CD4-positive, alpha-beta T cell (primary cell): ENCODE measurements at regions not wholly inside any gene's neighbourhood (a gene's known extent, or its start where the extent isn't known, plus 50 kb on each side); places are given as distances from the start of the nearest gene placed in this dataset.

ENCODE experiments used
- ATAC-seq: fragments of 200-7000 bp; cut with Tn5 transposase; one replicate; pipeline ENCODE4 v1.10.0; 2022; ENCODE audit warnings: mild to moderate bottlenecking; ENCODE audit not compliant: poor library complexity
- CTCF ChIA-PET: fragments of 350-600 bp; sonication (Branson Sonifier 250); formaldehyde crosslinking; loops from one replicate; lab custom pipeline; 2021; ENCODE audit warnings: antibody characterized with exemption, inconsistent platforms; lab: Charles Lee
- POLR2A ChIA-PET: fragments of 350-600 bp; sonication (Branson Sonifier 250); formaldehyde crosslinking; loops from one replicate; lab custom pipeline; 2021; ENCODE audit warnings: antibody characterized with exemption, inconsistent platforms; lab: Charles Lee
- DNase-seq, 14 experiments: peaks; one replicate each; pipeline ENCODE4 v3.0.0-alpha.2; 2013 to 2020; ENCODE audit warnings: mixed read lengths in 2 of 14
- H3K27ac ChIP-seq, 2 donors: one replicate each; pipeline versions ENCODE4 v1.5.1 to v1.7.0; 2013; ENCODE audit warnings: low read length in 2 of 2, low read depth in 1 of 2, mild to moderate bottlenecking in 1 of 2
- H3K27me3 ChIP-seq, 2 experiments: 1 replicate in 1 of 2; 2 replicates in 1 of 2; pipeline versions ENCODE4 v1.6.1 to v1.7.0; 2013; ENCODE audit warnings: low read length in 2 of 2, control low read depth in 1 of 2, mild to moderate bottlenecking in 1 of 2, moderate library complexity in 1 of 2; ENCODE audit not compliant: insufficient read depth in 2 of 2, control insufficient read depth in 1 of 2
- H3K36me3 ChIP-seq: one replicate; pipeline ENCODE4 v1.6.1; 2013; ENCODE audit warnings: low read length, control low read depth; ENCODE audit not compliant: insufficient read depth
- H3K4me1 ChIP-seq: one replicate; pipeline ENCODE4 v1.6.1; 2013; ENCODE audit warnings: low read length, control low read depth; ENCODE audit not compliant: insufficient read depth
- H3K4me3 ChIP-seq: one replicate; pipeline ENCODE4 v1.5.1; 2013; ENCODE audit warnings: mild to moderate bottlenecking, low read length, moderate library complexity
- H3K9me3 ChIP-seq, 2 experiments: 1 replicate in 1 of 2; 2 replicates in 1 of 2; pipeline versions ENCODE4 v1.6.1 to v1.7.0; 2013; ENCODE audit warnings: low read length in 2 of 2, mild to moderate bottlenecking in 2 of 2, control low read depth in 1 of 2, moderate library complexity in 1 of 2; ENCODE audit not compliant: control insufficient read depth in 1 of 2, insufficient read depth in 1 of 2
- H3K27ac Mint-ChIP-seq: one replicate; pipeline ENCODE4 v1.8.0; 2020; ENCODE audit warnings: mixed read lengths
- H3K27me3 Mint-ChIP-seq: one replicate; pipeline ENCODE4 v1.8.0; 2021; ENCODE audit warnings: mixed read lengths
- H3K36me3 Mint-ChIP-seq: one replicate; pipeline ENCODE4 v1.8.0; 2021; ENCODE audit warnings: low read depth, mixed read lengths
- H3K4me1 Mint-ChIP-seq: one replicate; pipeline ENCODE4 v1.8.0; 2021; ENCODE audit warnings: low read depth, mixed read lengths
- H3K4me3 Mint-ChIP-seq: one replicate; pipeline ENCODE4 v1.8.0; 2020; ENCODE audit warnings: mild to moderate bottlenecking, mixed read lengths
- H3K9me3 Mint-ChIP-seq: one replicate; pipeline ENCODE4 v1.8.0; 2020; ENCODE audit warnings: mixed read lengths
- intact Hi-C, 2 experiments: fragments of 100-400 bp; cut with DNase I in 1 of 2; cut with micrococcal nuclease in 1 of 2; formaldehyde crosslinking; loops; one replicate each; pipeline versions ENCODE4 v1.15.1 to v1.9.0; 2023 to 2025; cut with DNase I, micrococcal nuclease
- TF ChIP-seq, protein P1 (sequence below): fragments of 200-600 bp; IDR thresholded peaks from one replicate; pipeline ENCODE4 v1.8.0; 2022; ENCODE audit warnings: antibody characterized with exemption, mild to moderate bottlenecking

DNA sequence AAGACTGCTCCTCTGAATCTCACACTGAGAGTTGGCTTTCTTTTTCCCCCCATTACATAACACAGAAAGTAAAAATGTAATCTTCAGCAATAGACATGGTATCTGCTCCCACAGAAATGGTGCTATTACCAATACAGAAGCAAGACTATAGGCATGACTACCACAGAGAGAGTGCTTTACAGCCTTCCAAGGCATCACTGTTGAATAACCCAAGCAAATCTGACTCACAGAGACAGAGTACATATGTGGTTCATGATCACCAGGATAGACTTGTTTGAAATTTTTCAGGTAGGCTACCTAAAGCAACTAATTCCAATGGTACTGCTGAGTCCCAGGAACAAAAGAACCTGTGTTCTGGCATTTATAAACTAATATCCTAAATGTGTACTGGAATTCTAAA lies 1373.4 kb upstream of the C9orf72 start:
- Histone ChIP-seq H3K4me3 (no peak overlapping the region), H3K27me3 (no peaks in the 10 kb centered on the region), H3K27ac (no peak overlapping the region), H3K4me1 (no peaks in the 10 kb centered on the region), H3K36me3 (no peaks in the 10 kb centered on the region), H3K9me3 (no peaks in the 10 kb centered on the region)
- DNase-seq (no peak), ATAC-seq (no peak)
- intact Hi-C loops = no loop called here
- Mint-ChIP-seq H3K4me1 (no peaks in the 10 kb centered on the region), H3K36me3 (no peaks in the 10 kb centered on the region), H3K4me3 (no peak overlapping the region), H3K27ac (no peak overlapping the region), H3K9me3 (peaks cover 7% of the 10 kb centered on the region), H3K27me3 (no peaks in the 10 kb centered on the region)
- ChIA-PET CTCF (no interaction called here), POLR2A (no interaction called here)
- TF ChIP-seq, protein P1, sequence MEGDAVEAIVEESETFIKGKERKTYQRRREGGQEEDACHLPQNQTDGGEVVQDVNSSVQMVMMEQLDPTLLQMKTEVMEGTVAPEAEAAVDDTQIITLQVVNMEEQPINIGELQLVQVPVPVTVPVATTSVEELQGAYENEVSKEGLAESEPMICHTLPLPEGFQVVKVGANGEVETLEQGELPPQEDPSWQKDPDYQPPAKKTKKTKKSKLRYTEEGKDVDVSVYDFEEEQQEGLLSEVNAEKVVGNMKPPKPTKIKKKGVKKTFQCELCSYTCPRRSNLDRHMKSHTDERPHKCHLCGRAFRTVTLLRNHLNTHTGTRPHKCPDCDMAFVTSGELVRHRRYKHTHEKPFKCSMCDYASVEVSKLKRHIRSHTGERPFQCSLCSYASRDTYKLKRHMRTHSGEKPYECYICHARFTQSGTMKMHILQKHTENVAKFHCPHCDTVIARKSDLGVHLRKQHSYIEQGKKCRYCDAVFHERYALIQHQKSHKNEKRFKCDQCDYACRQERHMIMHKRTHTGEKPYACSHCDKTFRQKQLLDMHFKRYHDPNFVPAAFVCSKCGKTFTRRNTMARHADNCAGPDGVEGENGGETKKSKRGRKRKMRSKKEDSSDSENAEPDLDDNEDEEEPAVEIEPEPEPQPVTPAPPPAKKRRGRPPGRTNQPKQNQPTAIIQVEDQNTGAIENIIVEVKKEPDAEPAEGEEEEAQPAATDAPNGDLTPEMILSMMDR = no peak

DNA sequence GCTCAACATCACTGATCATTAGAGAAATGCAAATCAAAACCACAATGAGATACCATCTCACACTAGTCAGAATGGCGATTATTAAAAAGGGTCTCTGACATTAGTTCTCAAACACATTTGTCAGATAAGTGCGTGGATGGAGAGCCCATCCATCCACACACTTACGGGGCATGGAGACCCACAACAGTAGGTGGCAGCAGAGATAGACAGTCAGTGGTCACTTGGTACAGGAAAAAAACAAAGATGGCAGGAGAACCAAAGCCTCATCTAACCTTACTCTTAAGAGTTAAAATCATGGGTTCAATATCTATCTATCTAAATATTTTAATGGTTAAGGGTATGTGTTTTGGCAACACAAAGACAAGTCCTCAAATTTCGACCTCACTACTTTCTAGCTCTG lies 1378.7 kb upstream of the C9orf72 start:
- ChIA-PET POLR2A (no interaction called here), CTCF (no interaction called here)
- DNase-seq (no peak), ATAC-seq (no peak)
- Histone ChIP-seq H3K4me1 (no peaks in the 10 kb centered on the region), H3K27me3 (no peaks in the 10 kb centered on the region), H3K27ac (no peak overlapping the region), H3K9me3 (no peaks in the 10 kb centered on the region), H3K36me3 (no peaks in the 10 kb centered on the region), H3K4me3 (no peak overlapping the region)
- H3K27ac Mint-ChIP-seq = no peak overlapping the region
- H3K36me3 Mint-ChIP-seq = no peaks in the 10 kb centered on the region
- peaks cover 10% of the 10 kb centered on the region for H3K9me3 Mint-ChIP-seq
- no peak overlapping the region for H3K4me3 Mint-ChIP-seq
- intact Hi-C loops = no loop called here
- no peaks in the 10 kb centered on the region for H3K27me3 Mint-ChIP-seq
- TF ChIP-seq, protein P1 = no peak
- no peaks in the 10 kb centered on the region for H3K4me1 Mint-ChIP-seq

DNA sequence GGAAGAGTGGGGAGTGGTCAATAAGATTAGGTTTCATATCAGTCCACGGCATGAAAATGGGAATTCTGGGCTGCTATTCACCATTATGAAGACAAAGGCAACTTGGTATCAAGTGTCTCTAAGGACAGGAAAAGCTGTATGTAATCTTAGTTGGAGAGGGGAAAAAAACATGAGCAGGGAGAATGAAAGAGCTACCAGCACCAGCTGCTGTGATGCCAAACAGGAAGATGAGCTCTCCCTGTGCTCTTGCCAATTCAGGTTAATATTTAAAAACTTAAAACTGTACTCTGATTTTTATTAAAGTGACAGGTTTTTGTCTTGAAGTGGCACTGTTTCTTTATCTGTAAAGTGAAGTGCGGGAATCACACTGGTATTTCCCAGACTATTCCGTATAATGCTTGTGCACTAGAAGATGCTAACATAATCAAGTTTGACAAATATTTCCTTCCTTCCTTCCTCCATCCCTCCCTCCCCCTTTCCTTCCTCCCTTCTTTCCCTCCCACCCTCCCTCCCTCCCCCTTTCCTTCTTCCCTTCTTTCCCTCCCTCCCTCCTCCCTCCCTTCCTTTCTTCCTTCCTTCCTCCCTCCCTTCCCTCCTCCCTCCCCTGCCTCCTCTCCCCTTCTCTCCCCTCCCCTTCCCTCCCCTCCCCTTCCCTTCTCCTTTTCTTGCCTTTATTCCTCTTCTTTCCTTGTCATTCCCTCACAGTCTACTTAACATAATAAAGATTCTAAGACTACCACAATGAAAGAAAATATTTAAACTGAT lies 1383.0 kb upstream of the C9orf72 start:
- Histone ChIP-seq H3K4me1 (no peaks in the 10 kb centered on the region), H3K9me3 (no peaks in the 10 kb centered on the region), H3K36me3 (no peaks in the 10 kb centered on the region), H3K27ac (no peak overlapping the region), H3K27me3 (no peaks in the 10 kb centered on the region), H3K4me3 (no peak overlapping the region)
- no peak overlapping the region for H3K4me3 Mint-ChIP-seq
- CTCF ChIA-PET = no interaction called here
- no peak for DNase-seq
- no peaks in the 10 kb centered on the region for H3K36me3 Mint-ChIP-seq
- intact Hi-C loops = no loop called here
- no peaks in the 10 kb centered on the region for H3K27me3 Mint-ChIP-seq
- no peak for ATAC-seq
- no peaks in the 10 kb centered on the region for H3K4me1 Mint-ChIP-seq
- TF ChIP-seq, protein P1 = no peak
- H3K27ac Mint-ChIP-seq = no peak overlapping the region
- POLR2A ChIA-PET = no interaction called here
- peaks cover 3% of the 10 kb centered on the region for H3K9me3 Mint-ChIP-seq
